OCI-LY7 (cell line): ENCODE measurements at regions not wholly inside any gene's neighbourhood (a gene's known extent, or its start where the extent isn't known, plus 50 kb on each side); places are given as distances from the start of the nearest gene placed in this dataset.

Source experiments
- BruUV-seq: library from RNA; stranded (reverse); fragments of 400-500 nt; replicated peaks from 2 replicates; lab custom pipeline; 2021; lab: Mats Ljungman, UMichigan
- CTCF ChIA-PET: fragments of 300-600 bp; sonication (Branson Sonifier 250); formaldehyde crosslinking; loops from one replicate; lab custom pipeline; 2022; ENCODE audit warnings: antibody characterized with exemption; ENCODE audit not compliant: unreplicated experiment; lab: Charles Lee
- POLR2A ChIA-PET: fragments of 300-600 bp; sonication (Branson Sonifier 250); formaldehyde crosslinking; loops from one replicate; lab custom pipeline; 2022; ENCODE audit warnings: antibody characterized with exemption; lab: Charles Lee
- DNase-seq: peaks from one replicate; pipeline ENCODE4 v3.0.0-alpha.2; 2015; ENCODE audit warnings: low spot score
- H2AFZ ChIP-seq: fragments of 200-600 bp; sonication (generic), shearing (Covaris generic); 2 replicates; pipeline ENCODE4 v1.6.1; 2014; ENCODE audit warnings: mild to moderate bottlenecking, antibody characterized with exemption, low read length, moderate library complexity
- H3K27ac ChIP-seq: fragments of 200-600 bp; sonication (generic); 2 replicates; pipeline ENCODE4 v1.5.1; 2014; ENCODE audit warnings: mixed run types, low read depth, mild to moderate bottlenecking, moderate library complexity, low read length, inconsistent platforms; ENCODE audit not compliant: poor library complexity, severe bottlenecking
- H3K36me3 ChIP-seq: fragments of 200-600 bp; sonication (generic); 2 replicates; pipeline ENCODE4 v1.6.1; 2014; ENCODE audit warnings: mild to moderate bottlenecking, antibody characterized with exemption, low read length, moderate library complexity, mixed read lengths; ENCODE audit not compliant: insufficient read depth
- H3K4me1 ChIP-seq: fragments of 200-600 bp; sonication (generic); 2 replicates; pipeline ENCODE4 v1.5.1; 2014; ENCODE audit warnings: mild to moderate bottlenecking, low read length; ENCODE audit not compliant: insufficient read depth, poor library complexity, severe bottlenecking
- H3K4me2 ChIP-seq: fragments of 200-600 bp; sonication (generic); 2 replicates; pipeline ENCODE4 v1.6.1; 2014; ENCODE audit warnings: mild to moderate bottlenecking, low read length
- H3K4me3 ChIP-seq: fragments of 200-600 bp; sonication (generic); 2 replicates; pipeline ENCODE4 v1.5.1; 2014; ENCODE audit warnings: mild to moderate bottlenecking, low read depth, low read length; ENCODE audit not compliant: poor library complexity, severe bottlenecking
- H3K79me2 ChIP-seq: fragments of 200-600 bp; sonication (generic); 2 replicates; pipeline ENCODE4 v1.6.1; 2016; ENCODE audit warnings: low read depth, mild to moderate bottlenecking, low read length, moderate library complexity, mixed read lengths; ENCODE audit not compliant: insufficient read depth
- H3K9me2 ChIP-seq: fragments of 200-600 bp; sonication (generic); 2 replicates; pipeline ENCODE4 v1.6.1; 2016; ENCODE audit warnings: mild to moderate bottlenecking, low read length, mixed read lengths; ENCODE audit not compliant: insufficient read depth
- H3K9me3 ChIP-seq: fragments of 200-600 bp; sonication (generic); 2 replicates; pipeline ENCODE4 v1.6.1; 2014; ENCODE audit warnings: mild to moderate bottlenecking, mixed run types, low read length, mixed read lengths
- H4K20me1 ChIP-seq: fragments of 200-600 bp; sonication (generic); 2 replicates; pipeline ENCODE4 v1.6.1; 2014; ENCODE audit warnings: mild to moderate bottlenecking, antibody characterized with exemption, low read length, moderate library complexity, mixed read lengths; ENCODE audit not compliant: insufficient read depth
- EZH2phosphoT487 ChIP-seq: fragments of 200-600 bp; sonication (generic); IDR thresholded peaks from 2 replicates; pipeline ENCODE4 v1.6.1; 2018; ENCODE audit warnings: low read depth, borderline replicate concordance, mild to moderate bottlenecking, mixed run types, antibody characterized with exemption, low read length, moderate library complexity, mixed read lengths
- intact Hi-C: fragments of 100-400 bp; cut with micrococcal nuclease; formaldehyde crosslinking; loops from one replicate; pipeline ENCODE4 v1.10.0; 2022; ENCODE audit not compliant: unreplicated experiment
- TF ChIP-seq, protein P1 (sequence below): fragments of 200-600 bp; sonication (generic); conservative IDR thresholded peaks from 2 replicates; pipeline ENCODE4 v1.5.1; 2014; ENCODE audit warnings: mild to moderate bottlenecking, antibody characterized with exemption, low read length, moderate library complexity, mixed read lengths

DNA sequence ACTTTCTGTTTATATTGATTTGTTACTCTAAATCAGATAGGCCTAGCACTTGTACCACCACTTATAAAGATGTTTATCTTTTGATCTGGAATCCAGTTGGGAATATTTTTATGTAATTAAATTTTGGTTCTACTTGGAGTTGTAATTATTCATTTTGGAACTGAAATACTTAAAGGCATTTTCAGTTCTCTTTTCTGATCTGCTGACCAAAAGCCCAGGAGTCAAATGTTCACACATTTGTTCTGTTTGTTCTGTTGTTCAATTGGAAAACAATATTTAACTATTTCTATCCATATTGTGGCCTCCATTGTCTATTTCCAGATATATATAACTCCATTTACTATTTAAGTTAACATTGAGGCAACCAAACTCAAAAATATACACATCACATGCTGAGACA lies 912.4 kb upstream of the EPHA6 start:
- no peaks in the 10 kb centered on the region for H3K9me3 ChIP-seq
- H2AFZ ChIP-seq = no peak overlapping the region
- no peaks in the 10 kb centered on the region; the same call in 1 of the 2 replicates for H3K79me2 ChIP-seq
- DNase-seq = no peak
- H3K4me1 ChIP-seq = no peaks in the 10 kb centered on the region
- TF ChIP-seq, protein P1, sequence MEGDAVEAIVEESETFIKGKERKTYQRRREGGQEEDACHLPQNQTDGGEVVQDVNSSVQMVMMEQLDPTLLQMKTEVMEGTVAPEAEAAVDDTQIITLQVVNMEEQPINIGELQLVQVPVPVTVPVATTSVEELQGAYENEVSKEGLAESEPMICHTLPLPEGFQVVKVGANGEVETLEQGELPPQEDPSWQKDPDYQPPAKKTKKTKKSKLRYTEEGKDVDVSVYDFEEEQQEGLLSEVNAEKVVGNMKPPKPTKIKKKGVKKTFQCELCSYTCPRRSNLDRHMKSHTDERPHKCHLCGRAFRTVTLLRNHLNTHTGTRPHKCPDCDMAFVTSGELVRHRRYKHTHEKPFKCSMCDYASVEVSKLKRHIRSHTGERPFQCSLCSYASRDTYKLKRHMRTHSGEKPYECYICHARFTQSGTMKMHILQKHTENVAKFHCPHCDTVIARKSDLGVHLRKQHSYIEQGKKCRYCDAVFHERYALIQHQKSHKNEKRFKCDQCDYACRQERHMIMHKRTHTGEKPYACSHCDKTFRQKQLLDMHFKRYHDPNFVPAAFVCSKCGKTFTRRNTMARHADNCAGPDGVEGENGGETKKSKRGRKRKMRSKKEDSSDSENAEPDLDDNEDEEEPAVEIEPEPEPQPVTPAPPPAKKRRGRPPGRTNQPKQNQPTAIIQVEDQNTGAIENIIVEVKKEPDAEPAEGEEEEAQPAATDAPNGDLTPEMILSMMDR = no peak
- no peak for TF ChIP-seq EZH2phosphoT487
- H4K20me1 ChIP-seq = no peaks in the 10 kb centered on the region
- BruUV-seq = no TSS peak
- intact Hi-C loops = no loop called here
- ChIA-PET POLR2A (no interaction called here), CTCF (no interaction called here)
- H3K4me2 ChIP-seq = no peak overlapping the region
- no peak overlapping the region for H3K4me3 ChIP-seq
- no peaks in the 10 kb centered on the region for H3K36me3 ChIP-seq
- no peaks in the 10 kb centered on the region for H3K9me2 ChIP-seq
- no peak overlapping the region for H3K27ac ChIP-seq

DNA sequence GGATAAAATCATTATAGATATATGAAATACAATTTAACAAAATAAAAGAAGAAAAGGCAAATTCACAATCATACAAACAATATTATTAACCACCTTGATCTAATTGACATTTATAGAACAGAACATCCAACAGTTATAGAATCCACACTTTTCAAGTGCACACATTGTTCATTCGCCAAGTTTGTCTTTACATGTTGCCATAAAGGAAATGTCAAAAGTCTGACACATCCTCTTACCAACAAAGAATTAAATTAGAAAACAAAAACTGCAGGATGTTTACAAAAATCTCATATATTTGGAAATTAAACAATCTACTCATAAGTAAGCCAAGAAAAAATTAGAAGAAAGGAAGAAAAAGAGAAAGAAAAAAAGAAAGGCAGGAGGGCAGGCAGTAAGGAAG lies 909.2 kb upstream of the EPHA6 start:
- intact Hi-C loops = no loop called here
- no peaks in the 10 kb centered on the region for H3K4me1 ChIP-seq
- TF ChIP-seq, protein P1 = no peak
- no peak for TF ChIP-seq EZH2phosphoT487

DNA sequence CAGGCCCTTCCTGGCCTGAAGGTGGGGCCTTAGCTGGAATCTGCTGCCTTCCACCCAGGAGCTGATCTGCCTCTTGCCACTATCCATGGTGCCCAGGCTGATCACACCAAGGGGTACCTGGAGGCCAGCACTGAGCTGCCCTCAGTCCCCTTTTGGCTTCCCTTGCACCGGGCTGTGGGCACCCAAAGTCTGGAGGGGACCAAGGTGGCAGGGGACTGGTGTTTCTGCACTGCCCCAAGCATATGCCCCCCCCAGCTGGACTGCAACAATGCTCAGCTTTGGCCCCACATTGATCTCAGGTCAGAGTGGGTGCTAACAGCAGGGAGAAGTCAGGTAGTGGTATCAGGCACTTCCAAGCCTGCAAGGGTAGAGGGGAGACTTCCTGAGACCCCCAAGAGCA lies 902.6 kb upstream of the EPHA6 start:
- intact Hi-C loops = no loop called here
- no peak for DNase-seq
- Histone ChIP-seq H3K27ac (no peak overlapping the region), H2AFZ (no peak overlapping the region), H3K4me1 (no peaks in the 10 kb centered on the region), H3K4me3 (no peak overlapping the region), H3K79me2 (no peaks in the 10 kb centered on the region), H3K9me2 (no peaks in the 10 kb centered on the region), H3K36me3 (no peaks in the 10 kb centered on the region), H3K4me2 (no peak overlapping the region), H4K20me1 (no peaks in the 10 kb centered on the region), H3K9me3 (0 out of 2 replicates have a peak, but pooled peaks cover 6% of the 10 kb centered on the region)
- ChIA-PET POLR2A (no interaction called here), CTCF (no interaction called here)
- TF ChIP-seq, protein P1 = no peak
- no peak for TF ChIP-seq EZH2phosphoT487
- no TSS peak for BruUV-seq

More for the DNA sequence above, 909.2 kb upstream of the EPHA6 start:
- no peak for DNase-seq
- Histone ChIP-seq H3K27ac (no peak overlapping the region), H2AFZ (no peak overlapping the region), H3K36me3 (no peaks in the 10 kb centered on the region), H3K4me2 (no peak overlapping the region), H3K9me3 (no peaks in the 10 kb centered on the region), H3K4me3 (no peak overlapping the region), H4K20me1 (no peaks in the 10 kb centered on the region), H3K9me2 (no peaks in the 10 kb centered on the region), H3K79me2 (no peaks in the 10 kb centered on the region)
- ChIA-PET POLR2A (no interaction called here), CTCF (no interaction called here)
- BruUV-seq = no TSS peak
